Neural progenitor cell (in vitro differentiated cells): ENCODE measurements at regions not wholly inside any gene's neighbourhood (a gene's known extent, or its start where the extent isn't known, plus 50 kb on each side); places are given as distances from the start of the nearest gene placed in this dataset.

ENCODE experiments used
- CTCF ChIP-seq: fragments of 200-600 bp; sonication (generic); IDR thresholded peaks from 2 replicates; pipeline ENCODE4 v1.5.1; 2017; ENCODE audit warnings: antibody characterized with exemption, mild to moderate bottlenecking
- EZH2 ChIP-seq: fragments of 200-600 bp; sonication (generic); IDR thresholded peaks from 2 replicates; pipeline ENCODE4 v1.6.1; 2017; ENCODE audit warnings: antibody characterized with exemption, mild to moderate bottlenecking, moderate library complexity
- EZH2phosphoT487 ChIP-seq: fragments of 200-600 bp; sonication (generic); IDR thresholded peaks from 2 replicates; pipeline ENCODE4 v1.6.1; 2017; ENCODE audit warnings: antibody characterized with exemption

- TF ChIP-seq CTCF (peak; percentile 14), EZH2phosphoT487 (no peak), EZH2 (no peak)
Measured at GRCh38 chr5:89263846-89264245, 380.9 kb upstream of the MEF2C start.
